Left forelimb (tissue), 1 donor: ENCODE measurements at regions not wholly inside any gene's neighbourhood (a gene's known extent, or its start where the extent isn't known, plus 50 kb on each side); places are given as distances from the start of the nearest gene placed in this dataset.
"Not testable (repeated sequence)": the region's sequence is repeated elsewhere in the genome, so short reads cannot be mapped to it uniquely, and the experiment has no call there.

Experiments
- DNase-seq: peaks from one replicate; pipeline ENCODE4 v3.0.0-alpha.2; 2018; ENCODE audit warnings: low spot score

- no peak for DNase-seq
Observed at GRCh38 chrX:125089761-125090445, 229.8 kb upstream of the TEX13C start.

GRCh38 chrX:125093852-125094251, 225.8 kb upstream of the TEX13C start:
- no peak for DNase-seq

GRCh38 chrX:125094901-125095300, 224.8 kb upstream of the TEX13C start:
- no peak for DNase-seq

GRCh38 chrX:125096469-125096868, 223.2 kb upstream of the TEX13C start:
- DNase-seq = no peak

GRCh38 chrX:125096870-125097269, 222.8 kb upstream of the TEX13C start:
- no peak for DNase-seq

- DNase-seq = no peak
Observed at GRCh38 chrX:125101971-125102755, 217.5 kb upstream of the TEX13C start.

- DNase-seq = no peak
Observed at GRCh38 chrX:125103693-125104092, 216.0 kb upstream of the TEX13C start.

- DNase-seq = no peak
Observed at GRCh38 chrX:125108921-125109320, 210.8 kb upstream of the TEX13C start.

- DNase-seq = no peak
Observed at GRCh38 chrX:125131164-125131563, 188.5 kb upstream of the TEX13C start.

GRCh38 chrX:125132274-125132673, 187.4 kb upstream of the TEX13C start:
- DNase-seq = no peak

GRCh38 chrX:125137521-125137920, 182.2 kb upstream of the TEX13C start:
- no peak for DNase-seq

- DNase-seq = no peak
Observed at GRCh38 chrX:125150231-125150630, 169.4 kb upstream of the TEX13C start.

- DNase-seq = no peak
Observed at GRCh38 chrX:125151146-125151545, 168.5 kb upstream of the TEX13C start.

GRCh38 chrX:125152011-125152410, 167.7 kb upstream of the TEX13C start:
- DNase-seq = no peak

GRCh38 chrX:125153621-125154020, 166.1 kb upstream of the TEX13C start:
- no peak for DNase-seq

- not testable (repeated sequence) for DNase-seq
Observed at GRCh38 chrX:125154288-125155257, 165.1 kb upstream of the TEX13C start.

- not testable (repeated sequence) for DNase-seq
Observed at GRCh38 chrX:125155296-125156033, 164.2 kb upstream of the TEX13C start.

GRCh38 chrX:125170459-125170858, 149.2 kb upstream of the TEX13C start:
- DNase-seq = no peak

GRCh38 chrX:125172531-125172930, 147.1 kb upstream of the TEX13C start:
- no peak for DNase-seq

- no peak for DNase-seq
Observed at GRCh38 chrX:125175991-125176584, 143.6 kb upstream of the TEX13C start.

- no peak for DNase-seq
Observed at GRCh38 chrX:125193921-125194320, 125.8 kb upstream of the TEX13C start.
